Endodermal cell (in vitro differentiated cells): ENCODE measurements at regions not wholly inside any gene's neighbourhood (a gene's known extent, or its start where the extent isn't known, plus 50 kb on each side); places are given as distances from the start of the nearest gene placed in this dataset.

ENCODE experiments used
- DNase-seq: peaks from one replicate; pipeline ENCODE4 v3.0.0-alpha.2; 2017
- H3K27ac ChIP-seq: 2 replicates; pipeline ENCODE4 v1.5.1; 2013; ENCODE audit warnings: mild to moderate bottlenecking, low read depth, low read length, moderate library complexity
- H3K27me3 ChIP-seq: 2 replicates; pipeline ENCODE4 v1.6.1; 2013; ENCODE audit warnings: mild to moderate bottlenecking, low read length, moderate library complexity; ENCODE audit not compliant: insufficient read depth, control insufficient read depth, poor library complexity, severe bottlenecking
- H3K36me3 ChIP-seq: 2 replicates; pipeline ENCODE4 v1.7.0; 2013; ENCODE audit warnings: mild to moderate bottlenecking, low read length, moderate library complexity; ENCODE audit not compliant: control insufficient read depth, insufficient read depth
- H3K4me1 ChIP-seq: one replicate; pipeline ENCODE4 v1.7.0; 2013; ENCODE audit warnings: low read length; ENCODE audit not compliant: control insufficient read depth, insufficient read depth
- H3K4me3 ChIP-seq: 2 replicates; pipeline ENCODE4 v1.5.1; 2013; ENCODE audit warnings: mild to moderate bottlenecking, low read length, moderate library complexity
- H3K9ac ChIP-seq: 2 replicates; pipeline ENCODE4 v1.6.1; 2013; ENCODE audit warnings: mild to moderate bottlenecking, low read length, moderate library complexity; ENCODE audit not compliant: poor library complexity, severe bottlenecking; ENCODE audit errors: extremely low read depth
- H3K9me3 ChIP-seq: 2 replicates; pipeline ENCODE4 v1.6.1; 2013; ENCODE audit warnings: mild to moderate bottlenecking, low read length, moderate library complexity; ENCODE audit not compliant: control insufficient read depth
- H3K27ac Mint-ChIP-seq: 2 replicates; pipeline ENCODE4 v1.8.0; 2020; ENCODE audit warnings: mixed read lengths
- H3K27me3 Mint-ChIP-seq: 2 replicates; pipeline ENCODE4 v1.8.0; 2021; ENCODE audit warnings: mild to moderate bottlenecking, mixed read lengths; ENCODE audit not compliant: insufficient read depth
- H3K36me3 Mint-ChIP-seq: 2 replicates; pipeline ENCODE4 v1.8.0; 2020; ENCODE audit warnings: low read depth, mixed read lengths
- H3K4me1 Mint-ChIP-seq: 2 replicates; pipeline ENCODE4 v1.8.0; 2020; ENCODE audit warnings: mixed read lengths
- H3K4me3 Mint-ChIP-seq: 2 replicates; pipeline ENCODE4 v1.8.0; 2020; ENCODE audit warnings: mild to moderate bottlenecking, moderate library complexity, mixed read lengths
- H3K9me3 Mint-ChIP-seq: 2 replicates; pipeline ENCODE4 v1.8.0; 2020; ENCODE audit warnings: mild to moderate bottlenecking, mixed read lengths
- WGBS, 2 experiments: methylation state at CpG; one replicate each; pipeline versions ENCODE4 v1.1.5 to v1.1.7; 2013; ENCODE audit warnings: missing lambda C conversion rate in 2 of 2, mixed read lengths in 1 of 2; ENCODE audit not compliant: insufficient coverage in 1 of 2, insufficient read length in 1 of 2; 5-methylcytosine and 5-hydroxymethylcytosine counted together
- TF ChIP-seq, protein P1 (sequence below): fragments of 200-600 bp; sonication (generic); conservative IDR thresholded peaks from 2 replicates; pipeline ENCODE4 v1.5.0; 2021; ENCODE audit warnings: antibody characterized with exemption, mild to moderate bottlenecking

DNA sequence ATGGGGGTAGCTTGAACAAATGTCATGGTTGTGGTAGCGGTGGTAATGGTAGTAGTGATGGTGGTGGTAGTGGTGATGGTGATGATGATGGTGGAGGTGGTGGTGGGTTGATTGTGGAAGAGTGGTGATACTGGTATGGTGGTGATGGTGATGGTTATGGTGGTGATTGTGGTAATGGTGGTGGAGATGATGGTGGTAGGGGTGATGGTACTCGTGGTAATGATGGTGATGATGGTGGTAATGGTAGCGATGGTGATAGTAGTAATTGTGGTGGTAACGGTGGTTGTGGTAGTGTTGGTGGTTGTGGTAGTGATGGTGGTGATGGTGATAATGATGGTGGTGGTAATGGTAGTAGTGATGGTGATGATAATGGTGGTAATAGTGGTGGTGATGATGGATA, 65.7 kb upstream of the SDK1 start:
- H3K27me3 ChIP-seq: no peaks in the 10 kb centered on the region
- Mint-ChIP-seq H3K27ac (no peak overlapping the region), H3K9me3 (peaks cover 24% of the 10 kb centered on the region), H3K4me3 (no peak overlapping the region), H3K36me3 (no peaks in the 10 kb centered on the region), H3K27me3 (peaks cover 37% of the 10 kb centered on the region), H3K4me1 (peaks cover 23% of the 10 kb centered on the region)
- no peaks in the 10 kb centered on the region for H3K36me3 ChIP-seq
- TF ChIP-seq, protein P1, sequence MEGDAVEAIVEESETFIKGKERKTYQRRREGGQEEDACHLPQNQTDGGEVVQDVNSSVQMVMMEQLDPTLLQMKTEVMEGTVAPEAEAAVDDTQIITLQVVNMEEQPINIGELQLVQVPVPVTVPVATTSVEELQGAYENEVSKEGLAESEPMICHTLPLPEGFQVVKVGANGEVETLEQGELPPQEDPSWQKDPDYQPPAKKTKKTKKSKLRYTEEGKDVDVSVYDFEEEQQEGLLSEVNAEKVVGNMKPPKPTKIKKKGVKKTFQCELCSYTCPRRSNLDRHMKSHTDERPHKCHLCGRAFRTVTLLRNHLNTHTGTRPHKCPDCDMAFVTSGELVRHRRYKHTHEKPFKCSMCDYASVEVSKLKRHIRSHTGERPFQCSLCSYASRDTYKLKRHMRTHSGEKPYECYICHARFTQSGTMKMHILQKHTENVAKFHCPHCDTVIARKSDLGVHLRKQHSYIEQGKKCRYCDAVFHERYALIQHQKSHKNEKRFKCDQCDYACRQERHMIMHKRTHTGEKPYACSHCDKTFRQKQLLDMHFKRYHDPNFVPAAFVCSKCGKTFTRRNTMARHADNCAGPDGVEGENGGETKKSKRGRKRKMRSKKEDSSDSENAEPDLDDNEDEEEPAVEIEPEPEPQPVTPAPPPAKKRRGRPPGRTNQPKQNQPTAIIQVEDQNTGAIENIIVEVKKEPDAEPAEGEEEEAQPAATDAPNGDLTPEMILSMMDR: no peak
- DNase-seq: no peak
- H3K27ac ChIP-seq: no peak overlapping the region
- 88 to 94% methylated on average over 3 to 4 of the region's 4 CpGs for whole genome bisulfite sequencing, 2 experiments
- H3K9ac ChIP-seq: no peak overlapping the region
- peaks cover 23% of the 10 kb centered on the region for H3K9me3 ChIP-seq
- no peaks in the 10 kb centered on the region for H3K4me1 ChIP-seq
- H3K4me3 ChIP-seq: no peak overlapping the region

- Mint-ChIP-seq H3K4me3 (no peak overlapping the region), H3K4me1 (peaks cover 17% of the 10 kb centered on the region), H3K27me3 (peaks cover 35% of the 10 kb centered on the region), H3K9me3 (peaks cover 24% of the 10 kb centered on the region), H3K27ac (no peak overlapping the region), H3K36me3 (no peaks in the 10 kb centered on the region)
- Histone ChIP-seq H3K4me3 (no peak overlapping the region), H3K4me1 (no peaks in the 10 kb centered on the region), H3K9me3 (peaks cover 23% of the 10 kb centered on the region), H3K9ac (no peak overlapping the region), H3K27me3 (no peaks in the 10 kb centered on the region), H3K36me3 (no peaks in the 10 kb centered on the region), H3K27ac (no peak overlapping the region)
- no peak for DNase-seq
- TF ChIP-seq, protein P1: no peak
Measured at GRCh38 chr7:3236268-3236667, 64.8 kb upstream of the SDK1 start.

GRCh38 chr7:3238525-3239210, 62.4 kb upstream of the SDK1 start:
- peaks cover 11% of the 10 kb centered on the region for H3K4me1 Mint-ChIP-seq
- WGBS, 2 experiments: 83 to 84% methylated on average over 3 of the region's 3 CpGs

More at GRCh38 chr7:3238525-3239210, 62.4 kb upstream of the SDK1 start:
- Mint-ChIP-seq H3K4me3 (no peak overlapping the region), H3K27ac (no peak overlapping the region), H3K36me3 (no peaks in the 10 kb centered on the region), H3K9me3 (peaks cover 24% of the 10 kb centered on the region), H3K27me3 (peaks cover 29% of the 10 kb centered on the region)
- Histone ChIP-seq H3K27ac (no peak overlapping the region), H3K27me3 (no peaks in the 10 kb centered on the region), H3K4me3 (no peak overlapping the region), H3K9me3 (peaks cover 23% of the 10 kb centered on the region), H3K4me1 (no peaks in the 10 kb centered on the region), H3K9ac (no peak overlapping the region), H3K36me3 (no peaks in the 10 kb centered on the region)
- TF ChIP-seq, protein P1: no peak
- DNase-seq: no peak
